HG03097 (cell line): ENCODE measurements at regions not wholly inside any gene's neighbourhood (a gene's known extent, or its start where the extent isn't known, plus 50 kb on each side); places are given as distances from the start of the nearest gene placed in this dataset.

Source experiments
- ATAC-seq: cut with Tn5 transposase; IDR thresholded peaks from one replicate; pipeline ENCODE4 v1.9.1; 2021; ENCODE audit not compliant: unreplicated experiment, low FRiP score

- ATAC-seq = no peak
Observed at GRCh38 chr4:138542191-138542776, 300.1 kb upstream of the SLC7A11 start.

- no peak for ATAC-seq
Observed at GRCh38 chr4:138540056-138540800, 298.1 kb upstream of the SLC7A11 start.

GRCh38 chr4:138538743-138539142 is 296.6 kb upstream of the SLC7A11 start:
- ATAC-seq = no peak

- ATAC-seq = no peak
Observed at GRCh38 chr4:138537731-138538490, 295.8 kb upstream of the SLC7A11 start.

GRCh38 chr4:138535316-138535715 is 293.2 kb upstream of the SLC7A11 start:
- no peak for ATAC-seq

- ATAC-seq = no peak
Observed at GRCh38 chr4:138522366-138522765, 280.2 kb upstream of the SLC7A11 start.

GRCh38 chr4:138521809-138522208 is 279.7 kb upstream of the SLC7A11 start:
- ATAC-seq = no peak

GRCh38 chr4:138519436-138519835 is 277.3 kb upstream of the SLC7A11 start:
- ATAC-seq = no peak

GRCh38 chr4:138513535-138513934 is 271.4 kb upstream of the SLC7A11 start:
- no peak for ATAC-seq

GRCh38 chr4:138512756-138513155 is 270.6 kb upstream of the SLC7A11 start:
- no peak for ATAC-seq

- ATAC-seq = no peak
Observed at GRCh38 chr4:138510053-138510452, 267.9 kb upstream of the SLC7A11 start.

GRCh38 chr4:138509346-138509745 is 267.2 kb upstream of the SLC7A11 start:
- no peak for ATAC-seq

- no peak for ATAC-seq
Observed at GRCh38 chr4:138507522-138507921, 265.4 kb upstream of the SLC7A11 start.

GRCh38 chr4:138501614-138502013 is 259.5 kb upstream of the SLC7A11 start:
- ATAC-seq = no peak

GRCh38 chr4:138500869-138501268 is 258.7 kb upstream of the SLC7A11 start:
- no peak for ATAC-seq

- ATAC-seq = no peak
Observed at GRCh38 chr4:138499627-138500026, 257.5 kb upstream of the SLC7A11 start.

GRCh38 chr4:138494931-138495330 is 252.8 kb upstream of the SLC7A11 start:
- no peak for ATAC-seq

- ATAC-seq = no peak
Observed at GRCh38 chr4:138494116-138494515, 252.0 kb upstream of the SLC7A11 start.

GRCh38 chr4:138492176-138492575 is 250.0 kb upstream of the SLC7A11 start:
- ATAC-seq = no peak

- ATAC-seq = no peak
Observed at GRCh38 chr4:138488533-138488932, 246.4 kb upstream of the SLC7A11 start.

- no peak for ATAC-seq
Observed at GRCh38 chr4:138487670-138488069, 245.5 kb upstream of the SLC7A11 start.

- ATAC-seq = no peak
Observed at GRCh38 chr4:138487230-138487629, 245.1 kb upstream of the SLC7A11 start.
